Upper lobe of left lung (tissue), 4 donors: ENCODE measurements at regions not wholly inside any gene's neighbourhood (a gene's known extent, or its start where the extent isn't known, plus 50 kb on each side); places are given as distances from the start of the nearest gene placed in this dataset.

Experiments used
- CTCF ChIP-seq, 6 experiments: fragments of 450-650 bp in 4 of 6; fragments of 200-600 bp in 2 of 6; sonication (generic) in 2 of 6; IDR thresholded peaks; one replicate each; pipeline ENCODE4 v1.5.1; 2016 to 2019; ENCODE audit warnings: antibody characterized with exemption in 6 of 6
- POLR2A ChIP-seq, 4 donors: fragments of 450-650 bp; IDR thresholded peaks; one replicate each; pipeline ENCODE4 v1.5.1; 2016 to 2017; ENCODE audit warnings: antibody characterized with exemption in 4 of 4, mild to moderate bottlenecking in 2 of 4
- POLR2AphosphoS5 ChIP-seq, 2 donors: sonication (generic); formaldehyde crosslinking; IDR thresholded peaks; one replicate each; pipeline ENCODE4 v1.5.1; 2017; ENCODE audit warnings: antibody characterized with exemption in 2 of 2

- TF ChIP-seq CTCF (IDR thresholded peaks at IDR 0.05), result no peak
- no peak for TF ChIP-seq POLR2A (IDR thresholded peaks at IDR 0.05)
- TF ChIP-seq POLR2AphosphoS5 (IDR thresholded peaks at IDR 0.05), result no peak
Measured at GRCh38 chr6:78117966-78118365, 465.1 kb downstream of the MEI4 start.
